Body of pancreas (tissue), 4 donors: ENCODE measurements at regions not wholly inside any gene's neighbourhood (a gene's known extent, or its start where the extent isn't known, plus 50 kb on each side); places are given as distances from the start of the nearest gene placed in this dataset.

Experiments used
- POLR2A ChIP-seq, 3 donors: fragments of 450-650 bp; IDR thresholded peaks; one replicate each; pipeline ENCODE4 v1.6.1; 2016; ENCODE audit warnings: antibody characterized with exemption in 3 of 3, mild to moderate bottlenecking in 2 of 3
- TF ChIP-seq, protein P1 (sequence below), 7 experiments: fragments of 450-650 bp in 4 of 7; fragments of 200-600 bp in 3 of 7; sonication (generic) in 3 of 7; IDR thresholded peaks; one replicate each; pipeline ENCODE4 v1.5.1; 2016 to 2019; ENCODE audit warnings: antibody characterized with exemption in 7 of 7

DNA sequence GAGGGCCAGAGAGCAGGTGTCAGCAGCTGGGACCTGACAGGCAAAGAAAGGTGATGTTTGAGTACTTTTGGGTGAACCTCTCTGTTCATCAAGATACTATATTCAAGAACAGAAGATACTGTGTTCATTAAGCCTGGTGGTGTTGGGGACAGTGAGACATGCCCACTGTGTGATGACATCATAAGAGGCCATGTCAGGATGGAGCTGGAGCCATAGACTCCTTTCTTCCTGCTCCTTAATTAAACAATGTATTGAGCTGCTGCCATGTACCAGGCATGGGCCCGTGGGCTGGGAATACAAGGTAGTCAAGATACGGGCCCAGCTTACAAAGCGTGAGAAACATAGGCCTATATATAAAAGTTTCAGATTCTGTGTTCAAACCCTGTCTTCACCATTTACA is 435.4 kb downstream of the RPS6KC1 start:
- TF ChIP-seq, protein P1, sequence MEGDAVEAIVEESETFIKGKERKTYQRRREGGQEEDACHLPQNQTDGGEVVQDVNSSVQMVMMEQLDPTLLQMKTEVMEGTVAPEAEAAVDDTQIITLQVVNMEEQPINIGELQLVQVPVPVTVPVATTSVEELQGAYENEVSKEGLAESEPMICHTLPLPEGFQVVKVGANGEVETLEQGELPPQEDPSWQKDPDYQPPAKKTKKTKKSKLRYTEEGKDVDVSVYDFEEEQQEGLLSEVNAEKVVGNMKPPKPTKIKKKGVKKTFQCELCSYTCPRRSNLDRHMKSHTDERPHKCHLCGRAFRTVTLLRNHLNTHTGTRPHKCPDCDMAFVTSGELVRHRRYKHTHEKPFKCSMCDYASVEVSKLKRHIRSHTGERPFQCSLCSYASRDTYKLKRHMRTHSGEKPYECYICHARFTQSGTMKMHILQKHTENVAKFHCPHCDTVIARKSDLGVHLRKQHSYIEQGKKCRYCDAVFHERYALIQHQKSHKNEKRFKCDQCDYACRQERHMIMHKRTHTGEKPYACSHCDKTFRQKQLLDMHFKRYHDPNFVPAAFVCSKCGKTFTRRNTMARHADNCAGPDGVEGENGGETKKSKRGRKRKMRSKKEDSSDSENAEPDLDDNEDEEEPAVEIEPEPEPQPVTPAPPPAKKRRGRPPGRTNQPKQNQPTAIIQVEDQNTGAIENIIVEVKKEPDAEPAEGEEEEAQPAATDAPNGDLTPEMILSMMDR (IDR thresholded peaks at IDR 0.05), result no peak
- no peak for TF ChIP-seq POLR2A (IDR thresholded peaks at IDR 0.05)
